CD4-positive, alpha-beta T cell treated with Interleukin-1 beta for 1 hour (primary cell): ENCODE measurements at regions not wholly inside any gene's neighbourhood (a gene's known extent, or its start where the extent isn't known, plus 50 kb on each side); places are given as distances from the start of the nearest gene placed in this dataset.

Experiments used
- DNase-seq, 2 donors: peaks; one replicate each; pipeline ENCODE4 v3.0.0-alpha.2; 2020 to 2022

GRCh38 chr9:118785456-118785855, 583.8 kb downstream of the BRINP1 start:
- DNase-seq = no peak

DNA sequence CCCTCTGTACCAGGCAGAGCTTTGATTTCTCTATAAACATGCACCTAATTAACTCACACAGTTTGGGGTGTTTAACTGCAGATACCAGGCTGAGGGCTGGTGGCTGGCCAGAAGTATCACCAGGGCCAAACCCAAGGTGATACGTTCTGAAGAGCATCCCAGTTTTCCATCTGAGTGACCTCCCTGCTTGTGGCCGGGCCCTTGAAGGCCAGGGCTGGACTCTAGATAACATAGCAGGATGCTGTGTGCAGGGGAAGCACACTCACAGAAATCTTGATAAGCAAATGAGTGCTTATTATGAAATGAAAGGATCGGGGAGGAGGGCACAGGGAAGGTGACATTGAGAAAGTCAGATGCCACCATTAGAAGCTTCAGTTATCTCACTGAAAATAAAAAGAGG, 582.4 kb downstream of the BRINP1 start:
- DNase-seq = no peak

GRCh38 chr9:118809160-118809625, 560.0 kb downstream of the BRINP1 start:
- DNase-seq = no peak

GRCh38 chr9:118829334-118829733, 539.9 kb downstream of the BRINP1 start:
- no peak for DNase-seq

DNA sequence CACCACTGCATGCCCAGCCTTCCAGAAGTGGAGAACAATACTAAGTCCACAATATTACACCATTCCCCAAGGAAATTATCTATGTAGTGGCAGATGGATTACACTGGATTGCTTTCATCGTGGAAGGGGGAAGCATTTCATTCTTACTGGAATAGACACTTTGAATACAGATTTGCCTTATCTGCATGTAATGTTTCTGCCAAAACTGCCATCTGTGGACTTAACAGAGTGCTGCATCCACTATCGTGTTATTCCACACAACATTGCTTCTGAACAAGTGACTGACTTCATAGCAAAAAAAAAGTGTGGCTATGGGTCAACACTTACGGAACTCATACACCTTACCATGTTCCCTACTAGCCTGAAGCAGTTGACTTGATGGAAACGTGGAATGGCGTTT, 536.9 kb downstream of the BRINP1 start:
- DNase-seq = no peak

GRCh38 chr9:118836891-118837290, 532.3 kb downstream of the BRINP1 start:
- DNase-seq = no peak

DNA sequence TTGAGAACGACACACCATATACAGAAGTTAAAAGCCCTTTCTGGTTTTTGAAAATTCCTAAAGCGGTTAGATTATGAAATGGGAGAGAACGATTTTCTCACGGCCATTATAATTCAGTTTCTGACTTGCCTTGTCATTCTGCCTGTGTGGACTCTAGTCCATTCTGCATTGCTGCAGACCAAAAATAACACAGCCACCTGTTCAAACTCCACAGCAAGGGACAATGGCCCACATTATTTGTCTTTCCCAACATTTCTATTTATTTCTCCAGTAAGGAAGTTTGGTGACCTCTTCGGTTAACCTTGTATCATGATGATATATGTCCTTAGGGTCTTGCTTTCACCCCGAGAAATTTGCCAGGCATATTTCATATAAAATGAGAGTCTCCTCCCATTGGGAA, 497.7 kb downstream of the BRINP1 start:
- no peak for DNase-seq

DNA sequence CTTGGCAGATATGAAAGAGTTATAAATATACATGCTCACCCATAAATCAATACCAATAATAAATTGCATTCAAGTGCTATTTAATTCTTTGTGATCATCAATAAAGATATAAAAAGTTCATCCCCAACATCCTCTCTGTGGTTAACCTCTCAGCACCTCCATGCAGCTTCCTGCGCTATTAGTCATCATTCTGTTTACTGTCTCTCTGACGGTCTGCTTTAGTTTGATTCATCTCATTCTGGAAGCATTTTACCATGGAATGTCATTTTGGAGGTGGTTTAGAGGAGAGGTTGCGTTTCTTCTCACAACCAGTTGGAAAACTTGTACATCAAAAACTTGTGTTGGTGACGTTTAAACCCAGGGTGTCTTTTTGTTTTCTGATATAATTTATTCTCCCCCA, 486.6 kb downstream of the BRINP1 start:
- DNase-seq = no peak

GRCh38 chr9:118883411-118883810, 485.8 kb downstream of the BRINP1 start:
- no peak for DNase-seq

DNA sequence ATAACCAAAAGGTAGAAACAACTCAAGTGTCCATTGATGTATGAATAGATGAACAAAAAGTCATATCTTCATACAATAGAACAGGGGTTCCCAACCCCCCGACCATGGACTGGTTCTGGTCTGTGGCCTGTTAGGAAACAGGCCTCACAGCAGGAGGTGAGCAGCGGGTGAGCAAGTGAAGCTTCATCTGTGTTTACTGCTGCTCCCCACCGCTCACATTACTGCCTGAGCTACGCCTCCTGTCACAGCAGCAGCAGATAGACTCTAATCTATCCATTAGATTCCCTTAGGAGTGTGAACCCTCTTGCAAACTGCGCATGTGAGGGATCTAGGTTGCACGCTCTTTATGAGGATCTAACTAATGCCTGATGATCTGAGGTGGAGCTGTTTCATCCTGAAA, 478.0 kb downstream of the BRINP1 start:
- no peak for DNase-seq

GRCh38 chr9:118896324-118897000, 472.8 kb downstream of the BRINP1 start:
- no peak for DNase-seq

DNA sequence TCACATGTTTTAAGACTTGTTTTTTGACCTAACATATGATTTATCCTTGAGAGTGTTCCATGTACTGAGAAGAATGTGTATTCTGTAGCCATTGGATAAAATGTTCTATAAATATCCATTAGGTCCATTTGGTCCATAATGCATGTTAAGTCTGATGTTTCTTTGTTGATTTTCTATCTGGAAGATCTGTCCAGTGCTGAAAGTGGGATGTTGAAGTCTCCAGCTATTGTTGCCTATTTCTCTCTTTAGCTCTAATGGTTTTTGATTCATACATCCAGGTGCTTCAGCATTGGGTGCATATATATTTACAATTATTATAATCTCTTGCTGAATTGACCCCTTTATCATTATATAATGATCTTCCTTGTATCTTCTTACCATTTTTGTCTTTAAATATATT, 451.1 kb downstream of the BRINP1 start:
- DNase-seq = no peak

DNA sequence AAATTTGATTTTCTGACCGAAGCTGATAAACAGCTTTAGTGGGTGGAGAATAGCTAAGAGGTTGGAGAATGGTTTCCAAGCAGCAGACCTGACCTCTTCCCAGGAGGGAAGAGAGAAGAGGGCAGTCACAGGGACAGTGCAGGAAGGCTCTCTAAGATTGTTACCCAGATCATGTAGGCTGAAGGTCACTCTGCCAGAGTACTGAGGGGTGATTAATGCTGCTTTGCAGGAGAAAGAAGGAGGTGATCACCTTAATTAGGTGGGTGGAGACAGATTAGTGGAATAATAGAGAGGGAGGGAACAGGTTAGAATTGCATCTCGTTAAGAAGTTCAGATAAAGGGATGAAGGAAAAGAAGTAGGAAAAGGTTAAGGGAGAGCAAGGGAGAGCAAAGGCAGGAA, 440.5 kb downstream of the BRINP1 start:
- DNase-seq = no peak

DNA sequence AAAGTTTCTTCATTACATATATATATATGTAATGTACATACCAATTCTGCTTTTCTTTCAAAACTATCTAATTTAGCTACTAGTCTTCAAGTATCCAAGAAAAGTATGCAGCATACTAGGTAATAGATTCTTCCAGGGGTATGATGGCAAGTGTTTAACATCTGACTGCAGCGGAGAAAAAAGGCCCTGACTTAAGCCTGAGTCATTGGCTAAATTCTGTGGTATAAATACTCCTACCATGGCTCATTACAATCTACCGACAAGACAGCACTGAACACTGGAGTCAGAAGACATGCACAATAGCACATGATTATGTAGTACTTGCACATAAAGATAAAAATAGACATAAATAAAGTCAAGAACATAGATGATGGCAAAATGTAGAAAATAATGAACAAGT, 439.9 kb downstream of the BRINP1 start:
- no peak for DNase-seq

- no peak for DNase-seq
These were observed 437.3 kb downstream of the BRINP1 start for GRCh38 chr9:118931941-118932340.

- DNase-seq = no peak
These were observed 430.7 kb downstream of the BRINP1 start for GRCh38 chr9:118938581-118938980.

- DNase-seq = no peak
These were observed 428.8 kb downstream of the BRINP1 start for GRCh38 chr9:118940473-118940872.

DNA sequence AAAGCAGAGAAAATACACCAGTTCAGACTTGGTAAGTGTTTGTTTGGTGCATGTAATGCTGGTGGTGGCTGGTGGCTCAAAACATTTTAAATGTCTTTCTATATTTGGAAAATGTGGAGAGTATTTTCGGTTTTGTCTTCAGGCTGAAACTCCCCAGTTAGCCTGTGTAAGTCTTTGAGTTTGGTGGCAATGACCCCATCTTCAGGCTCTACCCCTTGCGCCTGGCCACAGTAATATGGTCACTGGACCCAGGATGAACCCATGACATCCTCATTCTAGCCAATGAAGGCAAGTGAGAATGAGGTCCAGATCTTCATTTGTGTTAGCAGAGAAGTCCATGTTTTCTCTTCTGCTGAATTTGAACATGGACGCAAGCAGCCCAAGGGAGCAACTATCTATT, 422.6 kb downstream of the BRINP1 start:
- DNase-seq = no peak

- no peak for DNase-seq
These were observed 414.4 kb downstream of the BRINP1 start for GRCh38 chr9:118954857-118955256.

GRCh38 chr9:118957585-118957984, 411.6 kb downstream of the BRINP1 start:
- no peak for DNase-seq

GRCh38 chr9:118959366-118959765, 409.9 kb downstream of the BRINP1 start:
- no peak for DNase-seq

DNA sequence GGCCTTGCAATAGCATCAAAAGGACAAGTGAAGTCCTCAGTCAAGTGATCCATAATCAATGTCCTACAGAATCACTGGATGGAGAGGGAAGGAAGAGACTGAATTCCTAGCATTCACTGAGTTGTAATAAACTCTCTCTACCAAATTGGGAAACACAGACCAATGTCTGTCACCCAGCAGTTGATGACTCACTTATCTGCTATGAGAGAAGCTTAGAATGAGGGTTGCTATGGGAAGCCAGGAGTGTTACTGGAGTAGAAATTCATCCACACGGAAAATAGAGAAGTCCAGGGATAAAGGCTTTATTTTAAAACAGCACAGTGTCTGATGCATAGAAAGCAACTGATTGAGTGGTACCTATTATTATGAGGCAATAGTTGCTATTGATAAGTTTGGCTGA, 407.4 kb downstream of the BRINP1 start:
- DNase-seq = no peak

- no peak for DNase-seq
These were observed 406.8 kb downstream of the BRINP1 start for GRCh38 chr9:118962426-118962825.

GRCh38 chr9:118963674-118964073, 405.6 kb downstream of the BRINP1 start:
- DNase-seq = no peak

- DNase-seq = no peak
These were observed 401.3 kb downstream of the BRINP1 start for GRCh38 chr9:118967901-118968300.
